Testis (tissue), 2 donors: ENCODE measurements at regions not wholly inside any gene's neighbourhood (a gene's known extent, or its start where the extent isn't known, plus 50 kb on each side); places are given as distances from the start of the nearest gene placed in this dataset.
A peak's percentile ranks its signal among the peaks of the same experiment; 100 is the strongest.

Experiments
- DNase-seq: peaks from one replicate; pipeline ENCODE4 v3.0.0-alpha.2; 2019
- H3K27ac ChIP-seq, 2 donors: fragments of 200-600 bp; sonication (generic); one replicate each; pipeline ENCODE4 v1.5.1; 2019
- H3K27me3 ChIP-seq: fragments of 200-600 bp; sonication (generic); one replicate; pipeline ENCODE4 v1.5.1; 2019
- H3K36me3 ChIP-seq: fragments of 200-600 bp; sonication (generic); one replicate; pipeline ENCODE4 v1.5.1; 2017; ENCODE audit warnings: low read depth; ENCODE audit errors: missing control alignments
- H3K4me1 ChIP-seq: fragments of 200-600 bp; sonication (generic); one replicate; pipeline ENCODE4 v1.5.1; 2019
- H3K4me3 ChIP-seq, 2 donors: fragments of 200-600 bp; sonication (generic); one replicate each; pipeline ENCODE4 v1.5.1; 2017 to 2019
- H3K9me3 ChIP-seq: fragments of 200-600 bp; sonication (generic); one replicate; pipeline ENCODE4 v1.5.1; 2017
- POLR2A ChIP-seq: fragments of 450-650 bp; IDR thresholded peaks from one replicate; pipeline ENCODE4 v1.6.1; 2017; ENCODE audit warnings: antibody characterized with exemption, mild to moderate bottlenecking, moderate library complexity
- WGBS, 2 donors: methylation state at CpG; one replicate each; pipeline ENCODE4 v1.1.5; 2018; 5-methylcytosine and 5-hydroxymethylcytosine counted together
- intact Hi-C: fragments of 100-400 bp; cut with DNase I; formaldehyde crosslinking; loops from one replicate; pipeline ENCODE4 v1.15.1; 2023; ENCODE audit warnings: low total_unique reads
- TF ChIP-seq, protein P1 (sequence below), 3 experiments: fragments of 450-650 bp in 2 of 3; fragments of 200-600 bp in 1 of 3; sonication (generic) in 1 of 3; IDR thresholded peaks; one replicate each; pipeline ENCODE4 v1.5.1; 2016 to 2019; ENCODE audit warnings: antibody characterized with exemption in 3 of 3, mild to moderate bottlenecking in 2 of 3, moderate library complexity in 1 of 3

DNA sequence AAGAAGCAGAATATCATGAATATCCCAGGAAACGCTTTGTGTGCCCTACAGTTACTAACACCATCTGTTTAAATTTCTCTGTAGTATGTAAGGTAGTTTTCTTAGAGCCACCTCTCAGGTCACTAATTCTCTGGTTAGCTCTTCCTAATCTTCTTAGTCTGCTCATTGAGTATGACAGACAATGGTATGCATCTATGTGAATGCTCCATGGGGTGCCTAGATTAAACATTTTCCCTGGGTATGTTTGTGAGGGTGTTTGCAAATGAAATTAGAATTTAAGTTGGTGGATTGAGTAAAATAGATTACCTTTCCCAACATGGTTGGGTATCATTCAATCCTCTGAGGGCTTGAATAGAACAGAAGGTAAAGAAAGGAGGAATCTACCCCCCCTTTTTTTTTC lies 233.0 kb downstream of the PCDH18 start:
- WGBS, 2 donors: 95 to 97% methylated on average over 1 of the region's 1 CpG
- H3K27me3 ChIP-seq: no peaks in the 10 kb centered on the region
- H3K4me3 ChIP-seq: no peak overlapping the region
- no peak for TF ChIP-seq POLR2A
- TF ChIP-seq, protein P1, sequence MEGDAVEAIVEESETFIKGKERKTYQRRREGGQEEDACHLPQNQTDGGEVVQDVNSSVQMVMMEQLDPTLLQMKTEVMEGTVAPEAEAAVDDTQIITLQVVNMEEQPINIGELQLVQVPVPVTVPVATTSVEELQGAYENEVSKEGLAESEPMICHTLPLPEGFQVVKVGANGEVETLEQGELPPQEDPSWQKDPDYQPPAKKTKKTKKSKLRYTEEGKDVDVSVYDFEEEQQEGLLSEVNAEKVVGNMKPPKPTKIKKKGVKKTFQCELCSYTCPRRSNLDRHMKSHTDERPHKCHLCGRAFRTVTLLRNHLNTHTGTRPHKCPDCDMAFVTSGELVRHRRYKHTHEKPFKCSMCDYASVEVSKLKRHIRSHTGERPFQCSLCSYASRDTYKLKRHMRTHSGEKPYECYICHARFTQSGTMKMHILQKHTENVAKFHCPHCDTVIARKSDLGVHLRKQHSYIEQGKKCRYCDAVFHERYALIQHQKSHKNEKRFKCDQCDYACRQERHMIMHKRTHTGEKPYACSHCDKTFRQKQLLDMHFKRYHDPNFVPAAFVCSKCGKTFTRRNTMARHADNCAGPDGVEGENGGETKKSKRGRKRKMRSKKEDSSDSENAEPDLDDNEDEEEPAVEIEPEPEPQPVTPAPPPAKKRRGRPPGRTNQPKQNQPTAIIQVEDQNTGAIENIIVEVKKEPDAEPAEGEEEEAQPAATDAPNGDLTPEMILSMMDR (IDR thresholded peaks at IDR 0.05): no peak
- intact Hi-C loops: no loop called here
- no peak overlapping the region for H3K27ac ChIP-seq
- DNase-seq: no peak
- H3K36me3 ChIP-seq: no peaks in the 10 kb centered on the region
- H3K9me3 ChIP-seq: no peaks in the 10 kb centered on the region
- no peaks in the 10 kb centered on the region for H3K4me1 ChIP-seq

DNA sequence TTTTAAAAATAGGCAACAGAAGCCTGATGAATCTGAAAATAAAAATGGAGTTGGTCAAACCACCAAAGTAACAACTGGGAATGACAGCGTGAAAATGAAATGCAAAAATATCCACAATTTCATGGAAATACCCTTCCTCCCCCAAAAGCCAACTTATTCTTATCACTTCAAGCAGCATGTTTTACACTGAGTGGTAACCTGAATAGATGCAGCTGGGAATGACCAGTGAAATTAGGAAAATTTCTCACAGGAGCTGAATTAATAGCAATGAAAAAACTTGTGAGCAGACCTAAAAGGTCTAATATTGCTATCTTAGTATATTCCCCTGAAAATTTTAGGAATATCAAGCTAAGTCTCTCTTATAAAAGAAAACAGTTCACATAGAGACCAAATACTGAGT lies 239.0 kb downstream of the PCDH18 start:
- Histone ChIP-seq H3K36me3 (no peaks in the 10 kb centered on the region), H3K27me3 (no peaks in the 10 kb centered on the region), H3K4me3 (no peak overlapping the region), H3K4me1 (no peaks in the 10 kb centered on the region), H3K27ac (no peak overlapping the region), H3K9me3 (no peaks in the 10 kb centered on the region)
- intact Hi-C loops: no loop called here
- TF ChIP-seq, protein P1 (IDR thresholded peaks at IDR 0.05): no peak
- TF ChIP-seq POLR2A: no peak
- WGBS, 2 donors: 93 to 96% methylated on average over 1 of the region's 1 CpG
- no peak for DNase-seq

DNA sequence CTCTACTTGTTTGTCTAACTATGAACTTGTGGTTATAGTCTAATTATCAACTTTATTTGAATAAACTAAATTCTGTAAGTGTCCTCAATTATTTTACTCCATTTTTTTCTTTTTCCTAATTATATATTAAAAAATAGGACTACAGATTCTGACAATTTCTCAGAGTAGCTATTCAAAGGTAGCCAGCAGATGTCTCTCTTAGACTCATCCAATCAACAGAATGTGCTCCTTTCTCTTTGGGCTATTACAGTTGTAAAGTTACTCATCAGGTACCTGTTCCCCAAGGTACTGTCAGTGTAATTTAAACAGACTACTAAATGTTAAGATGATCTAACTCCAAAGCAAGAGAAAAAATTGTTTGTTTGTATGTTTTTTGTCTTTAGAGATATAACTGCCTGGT lies 248.6 kb downstream of the PCDH18 start:
- no peak for DNase-seq
- Histone ChIP-seq H3K27me3 (no peaks in the 10 kb centered on the region), H3K9me3 (no peaks in the 10 kb centered on the region), H3K4me3 (no peak overlapping the region), H3K36me3 (no peaks in the 10 kb centered on the region), H3K27ac (no peak overlapping the region), H3K4me1 (no peaks in the 10 kb centered on the region)
- TF ChIP-seq, protein P1 (IDR thresholded peaks at IDR 0.05): peak in 1 of 3 experiments; percentile 8
- TF ChIP-seq POLR2A: no peak
- intact Hi-C loops: no loop called here

DNA sequence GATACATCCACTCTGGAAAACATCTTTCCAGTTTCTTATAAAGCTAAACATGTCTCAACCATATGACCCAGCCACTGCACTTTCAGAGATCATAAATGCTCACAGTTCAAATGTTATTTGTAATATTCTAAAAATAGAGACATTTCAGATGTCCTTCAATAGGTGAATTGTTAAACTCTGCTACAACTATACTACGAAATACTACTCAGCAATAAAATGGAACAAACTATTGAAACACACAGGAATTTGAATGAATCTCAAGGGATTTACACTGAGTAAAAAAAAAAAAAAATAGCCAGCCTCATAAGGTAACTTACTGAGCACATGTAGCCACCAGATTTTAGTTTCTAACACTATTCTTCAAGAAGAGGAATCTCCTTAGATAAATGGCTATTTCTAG lies 253.9 kb downstream of the PCDH18 start:
- Histone ChIP-seq H3K4me3 (no peak overlapping the region), H3K36me3 (no peaks in the 10 kb centered on the region), H3K27me3 (no peaks in the 10 kb centered on the region), H3K4me1 (no peaks in the 10 kb centered on the region), H3K27ac (no peak overlapping the region), H3K9me3 (no peaks in the 10 kb centered on the region)
- no peak for DNase-seq
- TF ChIP-seq POLR2A: no peak
- TF ChIP-seq, protein P1 (IDR thresholded peaks at IDR 0.05): no peak
- intact Hi-C loops: no loop called here
- WGBS, 2 donors: 57 to 73% methylated on average over 1 of the region's 1 CpG

DNA sequence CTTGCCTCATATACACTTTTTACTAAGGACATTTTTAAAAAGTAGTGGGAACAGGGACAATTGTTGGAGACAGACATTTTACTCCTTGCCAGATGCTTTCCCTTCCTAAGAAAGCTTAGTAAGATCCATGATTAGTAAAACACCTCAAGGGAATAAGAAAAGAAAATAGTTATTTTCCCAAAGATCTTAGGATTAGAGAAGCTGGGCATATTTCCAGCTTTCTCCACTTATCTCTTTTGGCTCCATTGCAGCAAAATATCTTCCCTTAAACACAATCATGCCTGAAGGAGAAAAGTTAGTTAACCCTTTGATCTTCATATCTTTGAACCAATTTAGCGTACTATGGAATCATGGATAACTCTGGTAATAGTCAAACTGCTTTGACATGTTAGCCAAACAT lies 257.9 kb downstream of the PCDH18 start:
- WGBS, 2 donors: 56 to 59% methylated on average over 1 of the region's 1 CpG

More for the DNA sequence above, 257.9 kb downstream of the PCDH18 start:
- TF ChIP-seq, protein P1 (IDR thresholded peaks at IDR 0.05): no peak
- no peak for TF ChIP-seq POLR2A
- no peak overlapping the region for H3K4me3 ChIP-seq
- H3K4me1 ChIP-seq: no peaks in the 10 kb centered on the region
- H3K27ac ChIP-seq: no peak overlapping the region
- no peak for DNase-seq
- no peaks in the 10 kb centered on the region for H3K27me3 ChIP-seq
- intact Hi-C loops: no loop called here
- no peaks in the 10 kb centered on the region for H3K9me3 ChIP-seq
- H3K36me3 ChIP-seq: no peaks in the 10 kb centered on the region
